ENCODE measurements at regions not wholly inside any gene's neighbourhood (a gene's known extent, or its start where the extent isn't known, plus 50 kb on each side); places are given as distances from the start of the nearest gene placed in this dataset.

GRCh38 chr21:32888971-32889370 lies 117.4 kb upstream of the PAXBP1 start (continued):
- TF ChIP-seq, protein P1, sequence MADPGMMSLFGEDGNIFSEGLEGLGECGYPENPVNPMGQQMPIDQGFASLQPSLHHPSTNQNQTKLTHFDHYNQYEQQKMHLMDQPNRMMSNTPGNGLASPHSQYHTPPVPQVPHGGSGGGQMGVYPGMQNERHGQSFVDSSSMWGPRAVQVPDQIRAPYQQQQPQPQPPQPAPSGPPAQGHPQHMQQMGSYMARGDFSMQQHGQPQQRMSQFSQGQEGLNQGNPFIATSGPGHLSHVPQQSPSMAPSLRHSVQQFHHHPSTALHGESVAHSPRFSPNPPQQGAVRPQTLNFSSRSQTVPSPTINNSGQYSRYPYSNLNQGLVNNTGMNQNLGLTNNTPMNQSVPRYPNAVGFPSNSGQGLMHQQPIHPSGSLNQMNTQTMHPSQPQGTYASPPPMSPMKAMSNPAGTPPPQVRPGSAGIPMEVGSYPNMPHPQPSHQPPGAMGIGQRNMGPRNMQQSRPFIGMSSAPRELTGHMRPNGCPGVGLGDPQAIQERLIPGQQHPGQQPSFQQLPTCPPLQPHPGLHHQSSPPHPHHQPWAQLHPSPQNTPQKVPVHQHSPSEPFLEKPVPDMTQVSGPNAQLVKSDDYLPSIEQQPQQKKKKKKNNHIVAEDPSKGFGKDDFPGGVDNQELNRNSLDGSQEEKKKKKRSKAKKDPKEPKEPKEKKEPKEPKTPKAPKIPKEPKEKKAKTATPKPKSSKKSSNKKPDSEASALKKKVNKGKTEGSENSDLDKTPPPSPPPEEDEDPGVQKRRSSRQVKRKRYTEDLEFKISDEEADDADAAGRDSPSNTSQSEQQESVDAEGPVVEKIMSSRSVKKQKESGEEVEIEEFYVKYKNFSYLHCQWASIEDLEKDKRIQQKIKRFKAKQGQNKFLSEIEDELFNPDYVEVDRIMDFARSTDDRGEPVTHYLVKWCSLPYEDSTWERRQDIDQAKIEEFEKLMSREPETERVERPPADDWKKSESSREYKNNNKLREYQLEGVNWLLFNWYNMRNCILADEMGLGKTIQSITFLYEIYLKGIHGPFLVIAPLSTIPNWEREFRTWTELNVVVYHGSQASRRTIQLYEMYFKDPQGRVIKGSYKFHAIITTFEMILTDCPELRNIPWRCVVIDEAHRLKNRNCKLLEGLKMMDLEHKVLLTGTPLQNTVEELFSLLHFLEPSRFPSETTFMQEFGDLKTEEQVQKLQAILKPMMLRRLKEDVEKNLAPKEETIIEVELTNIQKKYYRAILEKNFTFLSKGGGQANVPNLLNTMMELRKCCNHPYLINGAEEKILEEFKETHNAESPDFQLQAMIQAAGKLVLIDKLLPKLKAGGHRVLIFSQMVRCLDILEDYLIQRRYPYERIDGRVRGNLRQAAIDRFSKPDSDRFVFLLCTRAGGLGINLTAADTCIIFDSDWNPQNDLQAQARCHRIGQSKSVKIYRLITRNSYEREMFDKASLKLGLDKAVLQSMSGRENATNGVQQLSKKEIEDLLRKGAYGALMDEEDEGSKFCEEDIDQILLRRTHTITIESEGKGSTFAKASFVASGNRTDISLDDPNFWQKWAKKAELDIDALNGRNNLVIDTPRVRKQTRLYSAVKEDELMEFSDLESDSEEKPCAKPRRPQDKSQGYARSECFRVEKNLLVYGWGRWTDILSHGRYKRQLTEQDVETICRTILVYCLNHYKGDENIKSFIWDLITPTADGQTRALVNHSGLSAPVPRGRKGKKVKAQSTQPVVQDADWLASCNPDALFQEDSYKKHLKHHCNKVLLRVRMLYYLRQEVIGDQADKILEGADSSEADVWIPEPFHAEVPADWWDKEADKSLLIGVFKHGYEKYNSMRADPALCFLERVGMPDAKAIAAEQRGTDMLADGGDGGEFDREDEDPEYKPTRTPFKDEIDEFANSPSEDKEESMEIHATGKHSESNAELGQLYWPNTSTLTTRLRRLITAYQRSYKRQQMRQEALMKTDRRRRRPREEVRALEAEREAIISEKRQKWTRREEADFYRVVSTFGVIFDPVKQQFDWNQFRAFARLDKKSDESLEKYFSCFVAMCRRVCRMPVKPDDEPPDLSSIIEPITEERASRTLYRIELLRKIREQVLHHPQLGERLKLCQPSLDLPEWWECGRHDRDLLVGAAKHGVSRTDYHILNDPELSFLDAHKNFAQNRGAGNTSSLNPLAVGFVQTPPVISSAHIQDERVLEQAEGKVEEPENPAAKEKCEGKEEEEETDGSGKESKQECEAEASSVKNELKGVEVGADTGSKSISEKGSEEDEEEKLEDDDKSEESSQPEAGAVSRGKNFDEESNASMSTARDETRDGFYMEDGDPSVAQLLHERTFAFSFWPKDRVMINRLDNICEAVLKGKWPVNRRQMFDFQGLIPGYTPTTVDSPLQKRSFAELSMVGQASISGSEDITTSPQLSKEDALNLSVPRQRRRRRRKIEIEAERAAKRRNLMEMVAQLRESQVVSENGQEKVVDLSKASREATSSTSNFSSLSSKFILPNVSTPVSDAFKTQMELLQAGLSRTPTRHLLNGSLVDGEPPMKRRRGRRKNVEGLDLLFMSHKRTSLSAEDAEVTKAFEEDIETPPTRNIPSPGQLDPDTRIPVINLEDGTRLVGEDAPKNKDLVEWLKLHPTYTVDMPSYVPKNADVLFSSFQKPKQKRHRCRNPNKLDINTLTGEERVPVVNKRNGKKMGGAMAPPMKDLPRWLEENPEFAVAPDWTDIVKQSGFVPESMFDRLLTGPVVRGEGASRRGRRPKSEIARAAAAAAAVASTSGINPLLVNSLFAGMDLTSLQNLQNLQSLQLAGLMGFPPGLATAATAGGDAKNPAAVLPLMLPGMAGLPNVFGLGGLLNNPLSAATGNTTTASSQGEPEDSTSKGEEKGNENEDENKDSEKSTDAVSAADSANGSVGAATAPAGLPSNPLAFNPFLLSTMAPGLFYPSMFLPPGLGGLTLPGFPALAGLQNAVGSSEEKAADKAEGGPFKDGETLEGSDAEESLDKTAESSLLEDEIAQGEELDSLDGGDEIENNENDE (IDR thresholded peaks at IDR 0.05; ENCODE audit: insufficient replicate concordance, low read length): no peak
- TF ChIP-seq POLR2A (IDR thresholded peaks at IDR 0.05; ENCODE audit: control extremely low read depth in 1 of 2, low read depth in 2 of 2, low read length in 2 of 2): no peak
- TF ChIP-seq JUND (IDR thresholded peaks at IDR 0.05; ENCODE audit: low read length): no peak
- no peak for TF ChIP-seq KDM1A (IDR thresholded peaks at IDR 0.05; ENCODE audit: borderline replicate concordance, low read length)
